Heart right ventricle (tissue), 16 donors: ENCODE measurements at regions not wholly inside any gene's neighbourhood (a gene's known extent, or its start where the extent isn't known, plus 50 kb on each side); places are given as distances from the start of the nearest gene placed in this dataset.

Experiments used
- ATAC-seq, 8 donors: fragments of 200-7000 bp; cut with Tn5 transposase; one replicate each; pipeline ENCODE4 v1.9.1; 2020; ENCODE audit warnings: mild to moderate bottlenecking in 8 of 8, moderate library complexity in 8 of 8, moderate number of reproducible peaks in 1 of 8
- DNase-seq, 2 donors: peaks; one replicate each; pipeline ENCODE4 v3.0.0-alpha.2; 2020
- H3K27ac ChIP-seq, 10 donors: fragments of 200-600 bp; sonication (generic) in 2 of 10; one replicate each; pipeline versions ENCODE4 v1.5.0 to v1.8.0; 2020 to 2022; ENCODE audit warnings: mild to moderate bottlenecking in 3 of 10
- H3K27me3 ChIP-seq, 7 donors: fragments of 200-600 bp; one replicate each; pipeline ENCODE4 v1.8.0; 2021 to 2022; ENCODE audit warnings: mild to moderate bottlenecking in 2 of 7
- H3K36me3 ChIP-seq, 9 donors: fragments of 200-600 bp; sonication (generic) in 1 of 9; one replicate each; pipeline versions ENCODE4 v1.5.0 to v1.8.0; 2020 to 2022; ENCODE audit warnings: mild to moderate bottlenecking in 2 of 9
- H3K4me1 ChIP-seq, 9 donors: fragments of 200-600 bp; sonication (generic) in 1 of 9; one replicate each; pipeline versions ENCODE4 v1.5.0 to v1.8.0; 2020 to 2022; ENCODE audit warnings: mild to moderate bottlenecking in 4 of 9
- H3K4me3 ChIP-seq, 10 donors: fragments of 200-600 bp; sonication (generic) in 2 of 10; one replicate each; pipeline versions ENCODE4 v1.5.0 to v1.8.0; 2020 to 2022; ENCODE audit warnings: mild to moderate bottlenecking in 7 of 10, moderate library complexity in 2 of 10
- H3K9me3 ChIP-seq, 11 donors: fragments of 200-600 bp in 10 of 11; sonication (generic) in 2 of 11; one replicate each; pipeline versions ENCODE4 v1.5.0 to v1.8.0; 2013 to 2022; ENCODE audit warnings: mild to moderate bottlenecking in 2 of 11, control low read depth in 1 of 11, moderate library complexity in 1 of 11
- WGBS, 2 donors: extraction: QIAGEN DNeasy Blood & Tissue Kit; methylation state at CpG; one replicate each; pipeline ENCODE4 v1.1.7; 2013; ENCODE audit warnings: inconsistent platforms in 1 of 2; 5-methylcytosine and 5-hydroxymethylcytosine counted together
- intact Hi-C, 10 donors: fragments of 100-400 bp; cut with DNase I; formaldehyde crosslinking; loops; one replicate each; pipeline versions ENCODE4 v1.11.1 to v1.14.2; 2022
- TF ChIP-seq, protein P1 (sequence below), 9 donors: fragments of 200-600 bp; sonication (generic) in 2 of 9; IDR thresholded peaks; one replicate each; pipeline versions ENCODE4 v1.5.0 to v1.8.0; 2021 to 2022; ENCODE audit warnings: antibody characterized with exemption in 9 of 9, mild to moderate bottlenecking in 5 of 9, moderate library complexity in 1 of 9
- donor health status: Arrhythmogenic right ventricular cardiomyopathy.
- donor health status: ischemic (EF 13 %, LVEDD 7.1; RV severe dilation, severe dysfunction).
- donor health status: healthy with polysubstance abuse.
- donor health status: DM: no; HTN: yes; CAD: no.
- donor health status: DM: no; HTN: no; CAD: no.
- donor health status: ischemic (EF 25% LVEDD 6.9; RV normal size, moderate dysfunction).
- donor health status: ischemic (EF 25% LVEDD 5.7; RV mildly dilated, moderate dysfunction).
- donor health status: healthy.
- donor health status: DM: yes; HTN: yes; CAD: no.
- donor health status: Ischemic cardiomyopathy.
- donor health status: ischemic (EF 35%, LVEDD 5.7; RV mildly dilated, moderate dysfunction).
- donor health status: nonischemic (EF 11% LVEDD 7.7; RV severe dilation, severe dysfunction).
- donor health status: DM: yes; HTN: yes; CAD: no.
- donor health status: PGD.
- donor health status: ischemic (EF 29% LVEDD 5.4; RV normal size, mild dysfunction).
- donor health status: nonischemic (EF 23%, LVEDD 6.1; RV moderate dilation, normal function).

DNA sequence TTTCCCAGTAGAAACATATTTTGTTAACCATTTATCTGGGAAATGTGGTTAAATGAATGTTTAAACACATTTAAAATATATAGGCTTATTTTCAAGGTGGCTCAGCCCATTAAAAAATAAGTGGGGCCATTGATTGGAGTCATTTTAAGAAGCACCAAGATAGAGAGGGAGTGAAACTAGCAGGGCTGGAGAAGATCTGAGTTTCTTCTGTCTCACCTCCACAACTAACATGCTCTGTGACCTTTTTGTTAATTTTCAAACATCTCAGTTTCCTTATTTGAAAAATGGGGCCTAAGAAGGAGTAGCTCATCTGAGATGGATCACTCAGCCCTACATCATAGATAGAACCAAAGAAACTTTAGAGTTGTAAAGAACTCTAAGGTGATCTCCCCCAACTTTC lies 254.8 kb downstream of the KCNS3 start:
- ATAC-seq (no peak), DNase-seq (no peak)
- no peaks in the 10 kb centered on the region for H3K4me1 ChIP-seq
- no peak overlapping the region for H3K27ac ChIP-seq
- no peaks in the 10 kb centered on the region for H3K9me3 ChIP-seq
- TF ChIP-seq, protein P1, sequence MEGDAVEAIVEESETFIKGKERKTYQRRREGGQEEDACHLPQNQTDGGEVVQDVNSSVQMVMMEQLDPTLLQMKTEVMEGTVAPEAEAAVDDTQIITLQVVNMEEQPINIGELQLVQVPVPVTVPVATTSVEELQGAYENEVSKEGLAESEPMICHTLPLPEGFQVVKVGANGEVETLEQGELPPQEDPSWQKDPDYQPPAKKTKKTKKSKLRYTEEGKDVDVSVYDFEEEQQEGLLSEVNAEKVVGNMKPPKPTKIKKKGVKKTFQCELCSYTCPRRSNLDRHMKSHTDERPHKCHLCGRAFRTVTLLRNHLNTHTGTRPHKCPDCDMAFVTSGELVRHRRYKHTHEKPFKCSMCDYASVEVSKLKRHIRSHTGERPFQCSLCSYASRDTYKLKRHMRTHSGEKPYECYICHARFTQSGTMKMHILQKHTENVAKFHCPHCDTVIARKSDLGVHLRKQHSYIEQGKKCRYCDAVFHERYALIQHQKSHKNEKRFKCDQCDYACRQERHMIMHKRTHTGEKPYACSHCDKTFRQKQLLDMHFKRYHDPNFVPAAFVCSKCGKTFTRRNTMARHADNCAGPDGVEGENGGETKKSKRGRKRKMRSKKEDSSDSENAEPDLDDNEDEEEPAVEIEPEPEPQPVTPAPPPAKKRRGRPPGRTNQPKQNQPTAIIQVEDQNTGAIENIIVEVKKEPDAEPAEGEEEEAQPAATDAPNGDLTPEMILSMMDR (IDR thresholded peaks at IDR 0.05) = no peak
- no peaks in the 10 kb centered on the region for H3K36me3 ChIP-seq
- intact Hi-C loops = no loop called here
- no peaks in the 10 kb centered on the region for H3K27me3 ChIP-seq
- H3K4me3 ChIP-seq = no peak overlapping the region

DNA sequence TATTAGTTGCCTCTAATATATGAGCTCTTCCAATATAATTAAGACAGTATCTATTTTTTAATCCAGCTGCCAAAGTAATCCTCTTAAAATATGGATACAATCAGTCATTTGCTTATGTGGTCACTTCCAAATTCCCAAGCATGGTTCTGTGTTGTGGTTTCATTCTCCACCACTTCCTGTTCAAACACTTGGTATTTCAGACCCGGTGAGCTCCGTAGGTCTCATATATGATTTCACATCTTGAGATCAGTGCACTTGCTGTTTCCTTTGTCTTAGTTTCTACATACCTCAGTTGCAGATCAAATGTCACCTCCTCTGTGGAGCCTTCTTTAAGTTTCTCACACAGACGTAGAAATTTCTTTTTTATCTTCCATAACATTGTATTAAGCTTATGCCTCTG lies 254.2 kb downstream of the KCNS3 start:
- Histone ChIP-seq H3K9me3 (no peaks in the 10 kb centered on the region), H3K27ac (no peak overlapping the region), H3K4me1 (no peaks in the 10 kb centered on the region), H3K4me3 (no peak overlapping the region), H3K36me3 (no peaks in the 10 kb centered on the region), H3K27me3 (no peaks in the 10 kb centered on the region)
- TF ChIP-seq, protein P1 (IDR thresholded peaks at IDR 0.05) = no peak
- WGBS, 2 donors = 75 to 77% methylated on average over 3 of the region's 3 CpGs
- intact Hi-C loops = no loop called here
- ATAC-seq (no peak), DNase-seq (no peak)

DNA sequence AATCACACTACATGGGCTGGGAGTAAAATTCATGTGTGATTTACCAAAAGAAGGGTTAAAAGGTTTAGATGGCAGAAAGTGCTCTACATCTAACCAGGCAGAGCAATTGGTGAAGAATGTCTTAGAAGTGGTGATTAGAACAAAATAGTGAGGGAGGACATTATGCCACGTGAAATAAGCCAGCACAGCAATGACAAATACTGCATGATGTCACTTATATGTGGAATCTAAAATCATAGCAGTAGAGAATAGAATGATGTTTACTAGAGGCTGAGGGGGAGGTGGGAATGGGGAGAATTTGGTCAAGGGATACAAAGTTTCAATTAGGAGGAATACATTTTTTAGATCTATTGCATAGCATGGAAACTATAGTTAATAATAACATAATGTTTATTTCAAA lies 253.3 kb downstream of the KCNS3 start:
- WGBS, 2 donors = 64 to 74% methylated on average over 1 of the region's 1 CpG
- Histone ChIP-seq H3K4me3 (no peak overlapping the region), H3K9me3 (no peaks in the 10 kb centered on the region)

DNA sequence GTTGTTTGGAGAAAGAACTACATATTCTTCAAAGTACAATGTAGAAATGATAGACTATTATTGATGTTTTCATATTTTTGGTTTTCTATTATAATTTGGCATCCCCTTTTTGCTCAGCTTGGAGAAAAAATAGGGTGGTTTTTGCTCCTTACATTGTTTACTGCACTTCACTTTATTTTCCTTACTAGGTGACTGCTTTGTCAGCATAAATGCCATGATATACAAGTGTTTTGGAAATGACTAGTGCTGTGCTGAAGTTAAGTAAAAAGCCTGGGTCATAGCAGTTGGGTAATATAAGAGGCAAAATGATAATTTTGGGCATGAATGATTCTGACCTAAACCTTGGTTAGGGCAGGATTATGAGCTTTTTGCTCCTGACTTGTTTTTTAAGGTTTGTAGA lies 250.9 kb downstream of the KCNS3 start:
- ATAC-seq = no peak
- Histone ChIP-seq H3K27ac (no peak overlapping the region), H3K27me3 (peaks cover 0 to 4% (median 0%) of the 10 kb centered on the region in 7 donors), H3K4me1 (no peaks in the 10 kb centered on the region), H3K9me3 (no peaks in the 10 kb centered on the region), H3K36me3 (no peaks in the 10 kb centered on the region), H3K4me3 (no peak overlapping the region)
- DNase-seq = no peak
- TF ChIP-seq, protein P1 (IDR thresholded peaks at IDR 0.05) = no peak
- intact Hi-C loops = no loop called here

More for the DNA sequence above, 253.3 kb downstream of the KCNS3 start:
- no peaks in the 10 kb centered on the region for H3K4me1 ChIP-seq
- peaks cover 0 to 4% (median 0%) of the 10 kb centered on the region in 7 donors for H3K27me3 ChIP-seq
- intact Hi-C loops = no loop called here
- no peak for DNase-seq
- no peak for ATAC-seq
- TF ChIP-seq, protein P1 (IDR thresholded peaks at IDR 0.05) = no peak
- no peaks in the 10 kb centered on the region for H3K36me3 ChIP-seq
- no peak overlapping the region for H3K27ac ChIP-seq

DNA sequence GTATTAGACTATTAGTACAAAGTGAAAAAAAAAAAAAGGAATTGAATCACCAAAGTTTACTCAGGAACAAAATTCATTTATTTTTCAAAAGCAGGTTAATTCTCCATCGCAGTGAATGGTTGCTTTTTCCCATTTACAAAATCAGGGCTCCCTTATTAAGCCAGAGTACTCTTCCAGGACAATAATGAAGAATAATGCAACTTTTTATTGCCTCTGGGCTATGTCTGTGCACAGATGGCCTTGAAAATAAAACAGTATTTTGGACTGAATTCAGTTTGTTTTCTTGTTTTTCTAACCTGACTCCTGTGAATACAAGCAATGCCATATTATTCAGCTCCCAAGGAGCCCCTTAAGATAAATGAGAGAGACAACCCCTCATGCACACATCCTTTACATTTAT lies 246.8 kb downstream of the KCNS3 start:
- DNase-seq (no peak), ATAC-seq (no peak)
- H3K9me3 ChIP-seq = no peaks in the 10 kb centered on the region
- H3K36me3 ChIP-seq = no peaks in the 10 kb centered on the region
- no peak overlapping the region for H3K4me3 ChIP-seq
- H3K27ac ChIP-seq = no peak overlapping the region
- peaks cover 0 to 4% (median 0%) of the 10 kb centered on the region in 7 donors for H3K27me3 ChIP-seq
- TF ChIP-seq, protein P1 (IDR thresholded peaks at IDR 0.05) = no peak
- 89 to 95% methylated on average over 1 of the region's 1 CpG for WGBS, 2 donors
- no peaks in the 10 kb centered on the region for H3K4me1 ChIP-seq
- intact Hi-C loops = no loop called here
